ENCODE measurements at regions not wholly inside any gene's neighbourhood (a gene's known extent, or its start where the extent isn't known, plus 50 kb on each side); places are given as distances from the start of the nearest gene placed in this dataset.

- no peak for TF ChIP-seq CTCF (IDR thresholded peaks at IDR 0.05; ENCODE audit: low read length)
- no peak for TF ChIP-seq EZH2 (optimal IDR thresholded peaks at IDR 0.05; ENCODE audit: low read depth, low read length)
- no peak for TF ChIP-seq EZH2phosphoT487 (IDR thresholded peaks at IDR 0.05; ENCODE audit: low read length)
Measured at GRCh38 chr20:10798811-10799210, 125.0 kb upstream of the JAG1 start.
